ENCODE measurements at regions not wholly inside any gene's neighbourhood (a gene's known extent, or its start where the extent isn't known, plus 50 kb on each side); places are given as distances from the start of the nearest gene placed in this dataset.

- no peak for DNase-seq
Observed at GRCh38 chr14:76551906-76552305, 176.0 kb downstream of the ESRRB start.

GRCh38 chr14:76564471-76565422, 188.8 kb downstream of the ESRRB start:
- DNase-seq = no peak

GRCh38 chr14:76566439-76566838, 190.5 kb downstream of the ESRRB start:
- no peak for DNase-seq

- DNase-seq = no peak
Observed at GRCh38 chr14:76574416-76575095, 186.7 kb upstream of the VASH1 start.

- no peak for DNase-seq
Observed at GRCh38 chr14:76575108-76575507, 186.2 kb upstream of the VASH1 start.

GRCh38 chr14:76576047-76576741, 185.1 kb upstream of the VASH1 start:
- DNase-seq = no peak

- DNase-seq = no peak
Observed at GRCh38 chr14:76577090-76577489, 184.2 kb upstream of the VASH1 start.

GRCh38 chr14:76577837-76578236, 183.4 kb upstream of the VASH1 start:
- no peak for DNase-seq

GRCh38 chr14:76580399-76580798, 180.9 kb upstream of the VASH1 start:
- no peak for DNase-seq

- DNase-seq = no peak
Observed at GRCh38 chr14:76580967-76581366, 180.3 kb upstream of the VASH1 start.

GRCh38 chr14:76581592-76581991, 179.7 kb upstream of the VASH1 start:
- DNase-seq = no peak

GRCh38 chr14:76582447-76582846, 178.8 kb upstream of the VASH1 start:
- DNase-seq = no peak

- no peak for DNase-seq
Observed at GRCh38 chr14:76583174-76583573, 178.1 kb upstream of the VASH1 start.

- no peak for DNase-seq
Observed at GRCh38 chr14:76583805-76584204, 177.5 kb upstream of the VASH1 start.

GRCh38 chr14:76584271-76584702, 177.0 kb upstream of the VASH1 start:
- peak in 1 of 14 donors; percentile 36 for DNase-seq

- DNase-seq = no peak
Observed at GRCh38 chr14:76585616-76586015, 175.7 kb upstream of the VASH1 start.

GRCh38 chr14:76589246-76589645, 172.0 kb upstream of the VASH1 start:
- DNase-seq = no peak

GRCh38 chr14:76591266-76591665, 170.0 kb upstream of the VASH1 start:
- peak in 7 of 14 donors; percentile 1 to 24 (median 9) for DNase-seq

GRCh38 chr14:76595266-76595665, 166.0 kb upstream of the VASH1 start:
- no peak for DNase-seq

- no peak for DNase-seq
Observed at GRCh38 chr14:76597387-76597786, 163.9 kb upstream of the VASH1 start.

- DNase-seq = no peak
Observed at GRCh38 chr14:76599141-76599540, 162.1 kb upstream of the VASH1 start.

- DNase-seq = peak in 1 of 14 donors; percentile 36
Observed at GRCh38 chr14:76599559-76600287, 161.5 kb upstream of the VASH1 start.
